ENCODE measurements at regions not wholly inside any gene's neighbourhood (a gene's known extent, or its start where the extent isn't known, plus 50 kb on each side); places are given as distances from the start of the nearest gene placed in this dataset.

GRCh38 chr16:51629576-51629975, 478.5 kb upstream of the SALL1 start:
- Histone ChIP-seq H3K79me2 (ENCODE audit: insufficient read depth, low read depth, low read length) (no peaks in the 10 kb centered on the region), H3K27ac (ENCODE audit: low read depth, low read length, poor library complexity, severe bottlenecking) (no peak overlapping the region), H3K9me3 (ENCODE audit: low read length) (no peaks in the 10 kb centered on the region), H3K36me3 (ENCODE audit: insufficient read depth, low read length) (no peaks in the 10 kb centered on the region), H3K4me2 (ENCODE audit: low read length) (no peak overlapping the region), H3K4me3 (ENCODE audit: low read depth, low read length, poor library complexity, severe bottlenecking) (no peak overlapping the region), H3K4me1 (ENCODE audit: insufficient read depth, low read length, poor library complexity, severe bottlenecking) (no peaks in the 10 kb centered on the region), H3K9me2 (ENCODE audit: insufficient read depth, low read length) (no peaks in the 10 kb centered on the region), H4K20me1 (ENCODE audit: insufficient read depth, low read length) (no peaks in the 10 kb centered on the region), H2AFZ (ENCODE audit: low read length) (no peak overlapping the region)
- ChIA-PET CTCF (ENCODE audit: unreplicated experiment) (no interaction called here), POLR2A (no interaction called here)
- BruUV-seq (replicated peaks), result no TSS peak
- no peak for DNase-seq (ENCODE audit: low spot score)
- intact Hi-C loops (cut with micrococcal nuclease; ENCODE audit: unreplicated experiment), result no loop called here
- TF ChIP-seq CTCF (conservative IDR thresholded peaks at IDR 0.05; ENCODE audit: low read length), result no peak
- TF ChIP-seq EZH2phosphoT487 (IDR thresholded peaks at IDR 0.05; ENCODE audit: borderline replicate concordance, low read depth, low read length), result no peak

GRCh38 chr16:51624080-51624775, 473.2 kb upstream of the SALL1 start:
- CTCF ChIA-PET (ENCODE audit: unreplicated experiment), result no interaction called here
- TF ChIP-seq CTCF (conservative IDR thresholded peaks at IDR 0.05; ENCODE audit: low read length) (no peak), EZH2phosphoT487 (IDR thresholded peaks at IDR 0.05; ENCODE audit: borderline replicate concordance, low read depth, low read length) (no peak)
- intact Hi-C loops (cut with micrococcal nuclease; ENCODE audit: unreplicated experiment), result no loop called here
- Histone ChIP-seq H3K27ac (ENCODE audit: low read depth, low read length, poor library complexity, severe bottlenecking) (no peak overlapping the region), H3K9me3 (ENCODE audit: low read length) (no peaks in the 10 kb centered on the region), H2AFZ (ENCODE audit: low read length) (no peak overlapping the region), H3K4me3 (ENCODE audit: low read depth, low read length, poor library complexity, severe bottlenecking) (no peak overlapping the region), H3K79me2 (ENCODE audit: insufficient read depth, low read depth, low read length) (no peaks in the 10 kb centered on the region), H3K9me2 (ENCODE audit: insufficient read depth, low read length) (no peaks in the 10 kb centered on the region), H3K4me2 (ENCODE audit: low read length) (no peak overlapping the region), H3K4me1 (ENCODE audit: insufficient read depth, low read length, poor library complexity, severe bottlenecking) (no peaks in the 10 kb centered on the region), H4K20me1 (ENCODE audit: insufficient read depth, low read length) (no peaks in the 10 kb centered on the region), H3K36me3 (ENCODE audit: insufficient read depth, low read length) (no peaks in the 10 kb centered on the region)
- no TSS peak for BruUV-seq (replicated peaks)
- POLR2A ChIA-PET, result no interaction called here
- no peak for DNase-seq (ENCODE audit: low spot score)

GRCh38 chr16:51621610-51622009, 470.5 kb upstream of the SALL1 start:
- Histone ChIP-seq H4K20me1 (ENCODE audit: insufficient read depth, low read length) (no peaks in the 10 kb centered on the region), H3K4me1 (ENCODE audit: insufficient read depth, low read length, poor library complexity, severe bottlenecking) (no peaks in the 10 kb centered on the region), H2AFZ (ENCODE audit: low read length) (no peak overlapping the region), H3K9me3 (ENCODE audit: low read length) (no peaks in the 10 kb centered on the region), H3K4me3 (ENCODE audit: low read depth, low read length, poor library complexity, severe bottlenecking) (no peak overlapping the region), H3K9me2 (ENCODE audit: insufficient read depth, low read length) (no peaks in the 10 kb centered on the region), H3K4me2 (ENCODE audit: low read length) (no peak overlapping the region), H3K27ac (ENCODE audit: low read depth, low read length, poor library complexity, severe bottlenecking) (no peak overlapping the region), H3K36me3 (ENCODE audit: insufficient read depth, low read length) (no peaks in the 10 kb centered on the region), H3K79me2 (ENCODE audit: insufficient read depth, low read depth, low read length) (no peaks in the 10 kb centered on the region)
- ChIA-PET POLR2A (no interaction called here), CTCF (ENCODE audit: unreplicated experiment) (no interaction called here)
- no TSS peak for BruUV-seq (replicated peaks)
- TF ChIP-seq CTCF (conservative IDR thresholded peaks at IDR 0.05; ENCODE audit: low read length), result no peak
- TF ChIP-seq EZH2phosphoT487 (IDR thresholded peaks at IDR 0.05; ENCODE audit: borderline replicate concordance, low read depth, low read length), result no peak
- intact Hi-C loops (cut with micrococcal nuclease; ENCODE audit: unreplicated experiment), result no loop called here
- no peak for DNase-seq (ENCODE audit: low spot score)

Data from OCI-LY7 (cell line).